Fibroblast of lung (primary cell): ENCODE measurements at regions not wholly inside any gene's neighbourhood (a gene's known extent, or its start where the extent isn't known, plus 50 kb on each side); places are given as distances from the start of the nearest gene placed in this dataset.

Source experiments
- DNase-seq, 2 donors: peaks; one replicate each; pipeline versions ENCODE4 v3.0.0 to v3.0.0-alpha.2; 2010; ENCODE audit warnings: low read depth in 2 of 2
- H2AFZ ChIP-seq: 2 replicates; pipeline ENCODE4 v1.5.1; 2012; ENCODE audit warnings: low read length, control low read depth, inconsistent platforms
- H3K27ac ChIP-seq: 2 replicates; pipeline ENCODE4 v1.5.1; 2011; ENCODE audit warnings: low read length, control low read depth; ENCODE audit not compliant: insufficient read depth
- H3K27me3 ChIP-seq: 2 replicates; pipeline ENCODE4 v1.5.1; 2011; ENCODE audit warnings: mild to moderate bottlenecking, low read length; ENCODE audit not compliant: control insufficient read depth, insufficient read depth
- H3K36me3 ChIP-seq: 2 replicates; pipeline ENCODE4 v1.5.1; 2011; ENCODE audit warnings: low read length; ENCODE audit not compliant: control insufficient read depth, insufficient read depth
- H3K4me1 ChIP-seq: 2 replicates; pipeline ENCODE4 v1.5.1; 2011; ENCODE audit warnings: low read length; ENCODE audit not compliant: control insufficient read depth, insufficient read depth; ENCODE audit errors: extremely low read depth
- H3K4me2 ChIP-seq: 2 replicates; pipeline ENCODE4 v1.5.1; 2011; ENCODE audit warnings: low read length, control low read depth; ENCODE audit not compliant: insufficient read depth; ENCODE audit errors: extremely low read depth
- H3K4me3 ChIP-seq, 4 experiments: fragments of 200-600 bp in 1 of 4; sonication (generic) in 1 of 4; replicated peaks in 1 of 4; 2 replicates each; pipeline ENCODE4 v1.5.1; 2011 to 2016; ENCODE audit warnings: low read length in 4 of 4, low read depth in 3 of 4, mild to moderate bottlenecking in 3 of 4, control low read depth in 2 of 4, inconsistent platforms in 1 of 4, mixed read lengths in 1 of 4; ENCODE audit not compliant: insufficient read depth in 1 of 4; ENCODE audit errors: control extremely low read depth in 1 of 4
- H3K79me2 ChIP-seq: 2 replicates; pipeline ENCODE4 v1.5.1; 2012; ENCODE audit warnings: mild to moderate bottlenecking, low read length, inconsistent platforms; ENCODE audit not compliant: control insufficient read depth, insufficient read depth
- H3K9ac ChIP-seq: 2 replicates; pipeline ENCODE4 v1.5.1; 2011; ENCODE audit warnings: mild to moderate bottlenecking, low read length, control low read depth; ENCODE audit not compliant: insufficient read depth
- H3K9me3 ChIP-seq: 2 replicates; pipeline ENCODE4 v1.5.1; 2012; ENCODE audit warnings: low read depth, low read length; ENCODE audit not compliant: control insufficient read depth, insufficient read depth
- H4K20me1 ChIP-seq: 2 replicates; pipeline ENCODE4 v1.5.1; 2011; ENCODE audit warnings: low read length; ENCODE audit not compliant: control insufficient read depth, insufficient read depth; ENCODE audit errors: extremely low read depth
- EZH2 ChIP-seq: IDR thresholded peaks from 2 replicates; pipeline ENCODE4 v1.5.1; 2012; ENCODE audit warnings: low read length, control low read depth, mild to moderate bottlenecking; ENCODE audit errors: missing control alignments
- TF ChIP-seq, protein P1 (sequence below), 2 donors: IDR thresholded peaks in 1 of 2; conservative IDR thresholded peaks in 1 of 2; 1 replicate in 1 of 2; 2 replicates in 1 of 2; pipeline ENCODE4 v1.5.1; 2011 to 2012; ENCODE audit warnings: low read length in 2 of 2, control low read depth in 1 of 2, inconsistent platforms in 1 of 2, low read depth in 1 of 2, mild to moderate bottlenecking in 1 of 2

- Histone ChIP-seq H3K9ac (no peak overlapping the region), H3K4me1 (no peaks in the 10 kb centered on the region), H4K20me1 (no peaks in the 10 kb centered on the region), H3K79me2 (no peaks in the 10 kb centered on the region), H3K9me3 (no peaks in the 10 kb centered on the region), H3K27ac (no peak overlapping the region), H3K4me2 (no peak overlapping the region), H3K36me3 (no peaks in the 10 kb centered on the region), H3K27me3 (no peaks in the 10 kb centered on the region), H3K4me3 (no peak overlapping the region), H2AFZ (no peak overlapping the region)
- TF ChIP-seq EZH2: no peak
- TF ChIP-seq, protein P1, sequence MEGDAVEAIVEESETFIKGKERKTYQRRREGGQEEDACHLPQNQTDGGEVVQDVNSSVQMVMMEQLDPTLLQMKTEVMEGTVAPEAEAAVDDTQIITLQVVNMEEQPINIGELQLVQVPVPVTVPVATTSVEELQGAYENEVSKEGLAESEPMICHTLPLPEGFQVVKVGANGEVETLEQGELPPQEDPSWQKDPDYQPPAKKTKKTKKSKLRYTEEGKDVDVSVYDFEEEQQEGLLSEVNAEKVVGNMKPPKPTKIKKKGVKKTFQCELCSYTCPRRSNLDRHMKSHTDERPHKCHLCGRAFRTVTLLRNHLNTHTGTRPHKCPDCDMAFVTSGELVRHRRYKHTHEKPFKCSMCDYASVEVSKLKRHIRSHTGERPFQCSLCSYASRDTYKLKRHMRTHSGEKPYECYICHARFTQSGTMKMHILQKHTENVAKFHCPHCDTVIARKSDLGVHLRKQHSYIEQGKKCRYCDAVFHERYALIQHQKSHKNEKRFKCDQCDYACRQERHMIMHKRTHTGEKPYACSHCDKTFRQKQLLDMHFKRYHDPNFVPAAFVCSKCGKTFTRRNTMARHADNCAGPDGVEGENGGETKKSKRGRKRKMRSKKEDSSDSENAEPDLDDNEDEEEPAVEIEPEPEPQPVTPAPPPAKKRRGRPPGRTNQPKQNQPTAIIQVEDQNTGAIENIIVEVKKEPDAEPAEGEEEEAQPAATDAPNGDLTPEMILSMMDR (conservative IDR thresholded peaks at IDR 0.05 in 1 of 2, IDR thresholded peaks at IDR 0.05 in 1 of 2; ENCODE audit: low read depth in 1 of 2, low read length in 2 of 2): no peak
- DNase-seq: no peak
These were observed 219.7 kb upstream of the FGF13 start for GRCh38 chrX:138931212-138931611.

DNA sequence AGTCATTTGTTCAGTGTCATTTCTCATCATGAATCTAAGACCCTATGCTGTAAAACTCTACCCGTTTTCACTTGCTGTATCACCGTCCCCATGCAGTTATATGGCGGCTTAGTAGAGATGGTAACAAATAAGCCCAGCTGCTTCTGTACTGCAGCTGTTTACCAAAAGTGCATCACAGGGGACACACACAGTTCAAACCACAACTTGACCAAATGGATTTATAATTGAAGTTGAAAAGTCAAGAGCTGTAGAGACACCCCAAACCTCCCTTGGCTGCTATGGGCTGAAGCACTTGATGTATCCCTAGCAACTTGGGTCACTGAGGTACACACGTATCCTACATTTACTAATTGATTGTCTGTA is 219.0 kb upstream of the FGF13 start:
- Histone ChIP-seq H3K4me3 (no peak overlapping the region), H4K20me1 (no peaks in the 10 kb centered on the region), H3K9me3 (no peaks in the 10 kb centered on the region), H3K36me3 (no peaks in the 10 kb centered on the region), H2AFZ (no peak overlapping the region), H3K27me3 (no peaks in the 10 kb centered on the region), H3K79me2 (no peaks in the 10 kb centered on the region), H3K9ac (no peak overlapping the region), H3K27ac (no peak overlapping the region), H3K4me2 (no peak overlapping the region), H3K4me1 (peaks cover 3% of the 10 kb centered on the region)
- no peak for DNase-seq
- TF ChIP-seq EZH2: no peak
- TF ChIP-seq, protein P1 (conservative IDR thresholded peaks at IDR 0.05 in 1 of 2, IDR thresholded peaks at IDR 0.05 in 1 of 2; ENCODE audit: low read depth in 1 of 2, low read length in 2 of 2): no peak

- no peak for TF ChIP-seq EZH2
- TF ChIP-seq, protein P1 (conservative IDR thresholded peaks at IDR 0.05 in 1 of 2, IDR thresholded peaks at IDR 0.05 in 1 of 2; ENCODE audit: low read depth in 1 of 2, low read length in 2 of 2): no peak
- H3K36me3 ChIP-seq: no peaks in the 10 kb centered on the region
- no peaks in the 10 kb centered on the region for H3K79me2 ChIP-seq
- H3K4me3 ChIP-seq: no peak overlapping the region
- no peak overlapping the region for H2AFZ ChIP-seq
- H4K20me1 ChIP-seq: no peaks in the 10 kb centered on the region
- peak in 1 of 2 donors; percentile 8 for DNase-seq
- no peaks in the 10 kb centered on the region for H3K27me3 ChIP-seq
- no peaks in the 10 kb centered on the region for H3K9me3 ChIP-seq
- peaks cover 5% of the 10 kb centered on the region for H3K4me1 ChIP-seq
- H3K27ac ChIP-seq: no peak overlapping the region
- H3K9ac ChIP-seq: no peak overlapping the region
- no peak overlapping the region for H3K4me2 ChIP-seq
These were observed 218.5 kb upstream of the FGF13 start for GRCh38 chrX:138929926-138930582.
